Adrenal gland (tissue), 9 donors: ENCODE measurements at regions not wholly inside any gene's neighbourhood (a gene's known extent, or its start where the extent isn't known, plus 50 kb on each side); places are given as distances from the start of the nearest gene placed in this dataset.

Experiments used
- DNase-seq, 7 donors: peaks; one replicate each; pipeline ENCODE4 v3.0.0-alpha.2; 2019 to 2020
- H3K27ac ChIP-seq, 5 donors: fragments of 200-600 bp; sonication (generic) in 4 of 5; 1 replicate in 3 of 5; 2 replicates in 2 of 5; pipeline versions ENCODE4 v1.5.1 to v1.8.0; 2016 to 2020; ENCODE audit warnings: mild to moderate bottlenecking in 1 of 5
- H3K27me3 ChIP-seq: fragments of 200-600 bp; 2 replicates; pipeline ENCODE4 v1.8.0; 2021
- H3K36me3 ChIP-seq, 2 donors: fragments of 200-600 bp; replicated peaks in 1 of 2; 1 replicate in 1 of 2; 2 replicates in 1 of 2; pipeline versions ENCODE4 v1.5.1 to v1.8.0; 2018 to 2022
- H3K4me1 ChIP-seq, 2 donors: fragments of 200-600 bp; replicated peaks in 1 of 2; 1 replicate in 1 of 2; 2 replicates in 1 of 2; pipeline versions ENCODE4 v1.5.1 to v1.8.0; 2018 to 2021
- H3K4me3 ChIP-seq, 4 donors: fragments of 200-600 bp; sonication (generic) in 3 of 4; one replicate each; pipeline ENCODE4 v1.5.1; 2016 to 2018
- H3K9me3 ChIP-seq, 3 donors: fragments of 200-600 bp; sonication (generic) in 1 of 3; replicated peaks in 1 of 3; 1 replicate in 2 of 3; 2 replicates in 1 of 3; pipeline versions ENCODE4 v1.5.1 to v1.8.0; 2016 to 2021
- CTCF ChIP-seq, 6 experiments: fragments of 450-650 bp in 4 of 6; fragments of 200-600 bp in 2 of 6; sonication (generic) in 1 of 6; IDR thresholded peaks; 1 replicate in 5 of 6; 2 replicates in 1 of 6; pipeline versions ENCODE4 v1.5.1 to v1.8.0; 2016 to 2021; ENCODE audit warnings: antibody characterized with exemption in 6 of 6, mild to moderate bottlenecking in 2 of 6, moderate library complexity in 1 of 6
- POLR2A ChIP-seq, 2 donors: fragments of 450-650 bp; IDR thresholded peaks; one replicate each; pipeline ENCODE4 v1.6.1; 2017; ENCODE audit warnings: antibody characterized with exemption in 2 of 2, mild to moderate bottlenecking in 2 of 2, moderate library complexity in 1 of 2
- WGBS, 4 donors: extraction: QIAGEN DNeasy Blood & Tissue Kit in 2 of 4; methylation state at CpG; one replicate each; pipeline versions ENCODE4 v1.1.5 to v1.1.7; 2013 to 2017; 5-methylcytosine and 5-hydroxymethylcytosine counted together
- intact Hi-C, 2 donors: fragments of 100-400 bp; cut with DNase I; formaldehyde crosslinking; loops; one replicate each; pipeline versions ENCODE4 v1.14.1 to v1.15.0; 2022 to 2023
- donor health status: healthy with polysubstance abuse.
- donor health status: Bipolar disorder and iron deficiency.
- donor health status: DM: yes; HTN: yes; CAD: no.
- donor health status: DM: no; HTN: no; CAD: no.
- donor health status: DM: no; HTN: no; CAD: no.

DNA sequence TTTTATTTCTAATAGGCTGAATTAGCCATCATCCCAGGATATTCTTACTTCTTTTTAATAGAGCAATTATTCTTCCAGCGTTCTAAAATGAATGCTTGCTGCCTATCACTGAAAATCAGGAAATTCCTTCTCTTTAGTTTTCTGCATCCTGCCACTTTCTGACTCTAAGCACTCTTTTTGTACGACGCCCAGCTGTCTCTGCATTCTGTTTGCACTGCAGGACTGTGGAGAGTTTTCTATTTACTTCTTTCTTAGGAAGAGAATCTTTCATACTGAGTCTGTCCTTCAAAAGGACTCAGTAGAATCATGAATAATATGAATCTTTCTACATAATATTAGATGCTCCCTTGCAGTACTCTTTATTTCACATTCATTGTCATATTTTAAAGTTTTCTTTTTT, 360.4 kb upstream of the DSEL start:
- H3K27ac ChIP-seq = no peak overlapping the region
- TF ChIP-seq CTCF (IDR thresholded peaks at IDR 0.05) (no peak), POLR2A (IDR thresholded peaks at IDR 0.05) (no peak)
- intact Hi-C loops = no loop called here
- no peaks in the 10 kb centered on the region for H3K36me3 ChIP-seq
- no peak for DNase-seq
- no peak overlapping the region for H3K4me3 ChIP-seq
- H3K27me3 ChIP-seq = no peaks in the 10 kb centered on the region
- H3K4me1 ChIP-seq = no peaks in the 10 kb centered on the region
- no peaks in the 10 kb centered on the region for H3K9me3 ChIP-seq
- WGBS, 4 donors = 32 to 46% (median 41%) methylated on average over 3 of the region's 3 CpGs

GRCh38 chr18:67875944-67876343, 359.4 kb upstream of the DSEL start:
- H3K9me3 ChIP-seq = no peaks in the 10 kb centered on the region
- intact Hi-C loops = no loop called here
- H3K4me1 ChIP-seq = no peaks in the 10 kb centered on the region
- DNase-seq = no peak
- H3K27ac ChIP-seq = no peak overlapping the region
- no peak overlapping the region for H3K4me3 ChIP-seq
- WGBS, 4 donors = 77 to 84% (median 82%) methylated on average over 1 of the region's 1 CpG
- no peak for TF ChIP-seq POLR2A (IDR thresholded peaks at IDR 0.05)
- TF ChIP-seq CTCF (IDR thresholded peaks at IDR 0.05) = no peak
- H3K36me3 ChIP-seq = no peaks in the 10 kb centered on the region
- no peaks in the 10 kb centered on the region for H3K27me3 ChIP-seq

- intact Hi-C loops = no loop called here
- Histone ChIP-seq H3K4me3 (no peak overlapping the region), H3K36me3 (no peaks in the 10 kb centered on the region), H3K27me3 (no peaks in the 10 kb centered on the region), H3K4me1 (no peaks in the 10 kb centered on the region), H3K27ac (no peak overlapping the region), H3K9me3 (no peaks in the 10 kb centered on the region)
- WGBS, 4 donors = 70 to 86% (median 75%) methylated on average over 1 of the region's 1 CpG
- TF ChIP-seq CTCF (IDR thresholded peaks at IDR 0.05) = no peak
- no peak for TF ChIP-seq POLR2A (IDR thresholded peaks at IDR 0.05)
- no peak for DNase-seq
Observed at GRCh38 chr18:67875060-67875459, 358.5 kb upstream of the DSEL start.

DNA sequence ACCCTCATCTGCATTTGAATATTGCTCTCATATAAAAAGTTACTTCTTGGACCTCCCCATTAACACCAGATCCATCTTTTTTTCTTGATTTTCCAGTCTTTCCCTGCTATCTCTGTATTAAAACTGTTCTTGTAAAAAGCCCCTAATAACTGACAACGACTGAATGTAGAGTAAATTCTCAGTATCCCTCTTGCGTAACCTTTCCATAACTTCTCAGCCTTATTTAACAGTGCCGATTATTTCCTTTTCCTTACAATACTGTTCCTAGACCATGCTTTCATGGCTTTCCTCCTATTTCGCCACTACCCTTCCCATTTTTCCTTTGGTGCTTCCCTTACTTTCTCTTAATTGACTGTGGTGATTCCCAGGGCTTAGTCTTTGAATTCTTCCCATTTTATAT, 348.9 kb upstream of the DSEL start:
- WGBS, 4 donors = 74 to 86% (median 80%) methylated on average over 4 of the region's 4 CpGs
- no peaks in the 10 kb centered on the region for H3K36me3 ChIP-seq
- no peak overlapping the region for H3K27ac ChIP-seq
- intact Hi-C loops = no loop called here
- no peak for TF ChIP-seq CTCF (IDR thresholded peaks at IDR 0.05)
- no peak for TF ChIP-seq POLR2A (IDR thresholded peaks at IDR 0.05)
- no peak overlapping the region for H3K4me3 ChIP-seq
- DNase-seq = no peak
- H3K27me3 ChIP-seq = no peaks in the 10 kb centered on the region
- H3K4me1 ChIP-seq = no peaks in the 10 kb centered on the region
- H3K9me3 ChIP-seq = no peaks in the 10 kb centered on the region
